GM19455 (cell line): ENCODE measurements at regions not wholly inside any gene's neighbourhood (a gene's known extent, or its start where the extent isn't known, plus 50 kb on each side); places are given as distances from the start of the nearest gene placed in this dataset.

Experiments
- ATAC-seq: cut with Tn5 transposase; IDR thresholded peaks from one replicate; pipeline ENCODE4 v1.9.1; 2021; ENCODE audit not compliant: unreplicated experiment

GRCh38 chr12:89024580-89024979, 327.7 kb downstream of the DUSP6 start:
- no peak for ATAC-seq

GRCh38 chr12:89023936-89024335, 328.4 kb downstream of the DUSP6 start:
- no peak for ATAC-seq

GRCh38 chr12:89020689-89021088, 331.6 kb downstream of the DUSP6 start:
- no peak for ATAC-seq

GRCh38 chr12:89020121-89020480, 332.2 kb downstream of the DUSP6 start:
- ATAC-seq = no peak

- peak; percentile 99 for ATAC-seq
Observed at GRCh38 chr12:89019439-89020120, 332.7 kb downstream of the DUSP6 start.

GRCh38 chr12:89016970-89017778, 335.1 kb downstream of the DUSP6 start:
- ATAC-seq = no peak

GRCh38 chr12:89015419-89015818, 336.9 kb downstream of the DUSP6 start:
- no peak for ATAC-seq

GRCh38 chr12:88998421-88998820, 353.9 kb downstream of the DUSP6 start:
- ATAC-seq = no peak

GRCh38 chr12:88996200-88996788, 356.0 kb downstream of the DUSP6 start:
- no peak for ATAC-seq

- no peak for ATAC-seq
Observed at GRCh38 chr12:88994971-88995370, 357.3 kb downstream of the DUSP6 start.

- no peak for ATAC-seq
Observed at GRCh38 chr12:88994537-88994936, 357.8 kb downstream of the DUSP6 start.

- ATAC-seq = no peak
Observed at GRCh38 chr12:88993651-88994050, 358.6 kb downstream of the DUSP6 start.

GRCh38 chr12:88986056-88986455, 366.2 kb downstream of the DUSP6 start:
- ATAC-seq = no peak

- no peak for ATAC-seq
Observed at GRCh38 chr12:88985631-88986030, 366.7 kb downstream of the DUSP6 start.

GRCh38 chr12:88985011-88985410, 367.3 kb downstream of the DUSP6 start:
- no peak for ATAC-seq

GRCh38 chr12:88982694-88983093, 369.6 kb downstream of the DUSP6 start:
- no peak for ATAC-seq

- no peak for ATAC-seq
Observed at GRCh38 chr12:88977115-88977514, 375.2 kb downstream of the DUSP6 start.

GRCh38 chr12:88973998-88974397, 378.3 kb downstream of the DUSP6 start:
- ATAC-seq = no peak

- ATAC-seq = no peak
Observed at GRCh38 chr12:88970740-88971139, 381.6 kb downstream of the DUSP6 start.

- no peak for ATAC-seq
Observed at GRCh38 chr12:88969127-88969526, 383.2 kb downstream of the DUSP6 start.

GRCh38 chr12:88960213-88960878, 380.1 kb upstream of the KITLG start:
- ATAC-seq = no peak

GRCh38 chr12:88958946-88959345, 378.7 kb upstream of the KITLG start:
- ATAC-seq = no peak
